ENCODE measurements at regions not wholly inside any gene's neighbourhood (a gene's known extent, or its start where the extent isn't known, plus 50 kb on each side); places are given as distances from the start of the nearest gene placed in this dataset.

- no peak for DNase-seq (ENCODE audit: low spot score)
Measured at GRCh38 chr4:65917486-65917885, 247.2 kb upstream of the EPHA5 start.

- no peak for DNase-seq (ENCODE audit: low spot score)
Measured at GRCh38 chr4:65911720-65912119, 241.4 kb upstream of the EPHA5 start.

GRCh38 chr4:65893957-65894755 is 223.9 kb upstream of the EPHA5 start:
- DNase-seq (ENCODE audit: low spot score), result no peak

GRCh38 chr4:65893271-65893670 is 223.0 kb upstream of the EPHA5 start:
- no peak for DNase-seq (ENCODE audit: low spot score)

- no peak for DNase-seq (ENCODE audit: low spot score)
Measured at GRCh38 chr4:65880594-65880993, 210.3 kb upstream of the EPHA5 start.

GRCh38 chr4:65868096-65868824 is 198.0 kb upstream of the EPHA5 start:
- DNase-seq (ENCODE audit: low spot score), result no peak

GRCh38 chr4:65865489-65865888 is 195.2 kb upstream of the EPHA5 start:
- no peak for DNase-seq (ENCODE audit: low spot score)

GRCh38 chr4:65861993-65862392 is 191.7 kb upstream of the EPHA5 start:
- DNase-seq (ENCODE audit: low spot score), result no peak

- DNase-seq (ENCODE audit: low spot score), result no peak
Measured at GRCh38 chr4:65845199-65845773, 175.0 kb upstream of the EPHA5 start.

GRCh38 chr4:65839164-65839931 is 169.1 kb upstream of the EPHA5 start:
- DNase-seq (ENCODE audit: low spot score), result no peak

- DNase-seq (ENCODE audit: low spot score), result no peak
Measured at GRCh38 chr4:65834707-65835106, 164.4 kb upstream of the EPHA5 start.

- no peak for DNase-seq (ENCODE audit: low spot score)
Measured at GRCh38 chr4:65831828-65832227, 161.5 kb upstream of the EPHA5 start.

- no peak for DNase-seq (ENCODE audit: low spot score)
Measured at GRCh38 chr4:65825116-65825753, 154.9 kb upstream of the EPHA5 start.

- DNase-seq (ENCODE audit: low spot score), result no peak
Measured at GRCh38 chr4:65819192-65819591, 148.9 kb upstream of the EPHA5 start.

- no peak for DNase-seq (ENCODE audit: low spot score)
Measured at GRCh38 chr4:65805936-65806335, 135.6 kb upstream of the EPHA5 start.

GRCh38 chr4:65799513-65799912 is 129.2 kb upstream of the EPHA5 start:
- DNase-seq (ENCODE audit: low spot score), result no peak

GRCh38 chr4:65798498-65799127 is 128.3 kb upstream of the EPHA5 start:
- no peak for DNase-seq (ENCODE audit: low spot score)

- DNase-seq (ENCODE audit: low spot score), result no peak
Measured at GRCh38 chr4:65791812-65792308, 121.6 kb upstream of the EPHA5 start.

- no peak for DNase-seq (ENCODE audit: low spot score)
Measured at GRCh38 chr4:65791111-65791811, 121.0 kb upstream of the EPHA5 start.

- DNase-seq (ENCODE audit: low spot score), result no peak
Measured at GRCh38 chr4:65789805-65790204, 119.5 kb upstream of the EPHA5 start.

- DNase-seq (ENCODE audit: low spot score), result no peak
Measured at GRCh38 chr4:65789341-65789740, 119.1 kb upstream of the EPHA5 start.
